ENCODE measurements at regions not wholly inside any gene's neighbourhood (a gene's known extent, or its start where the extent isn't known, plus 50 kb on each side); places are given as distances from the start of the nearest gene placed in this dataset.

DNA sequence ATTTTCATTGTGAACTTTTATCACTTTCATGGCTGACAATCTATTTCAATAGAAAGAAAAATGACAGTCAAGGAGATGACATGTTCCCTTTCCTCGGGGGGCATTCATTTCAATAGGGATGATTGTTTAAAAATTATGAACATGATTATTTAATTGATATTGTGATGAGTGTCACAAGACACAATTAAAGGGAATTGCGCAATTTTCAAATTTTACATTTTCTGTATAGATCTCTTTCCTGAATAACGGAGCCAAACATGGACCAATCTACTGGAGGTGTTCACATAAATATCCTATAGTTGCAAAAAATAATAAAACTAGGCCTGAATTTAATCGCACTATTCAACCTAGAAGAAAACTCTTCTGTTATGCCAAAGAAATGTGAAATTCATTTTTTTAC, 1274.6 kb downstream of the SLITRK5 start:
- POLR2A ChIA-PET = no interaction called here
- Histone ChIP-seq H3K27ac (ENCODE audit: extremely low read depth, low read depth, low read length) (no peak overlapping the region), H3K36me3 (ENCODE audit: control insufficient read depth in 2 of 2, insufficient read depth in 1 of 2, low read length in 2 of 2) (no peaks in the 10 kb centered on the region), H3K9me3 (ENCODE audit: control insufficient read depth, insufficient read depth, low read depth, low read length) (no peaks in the 10 kb centered on the region), H3K4me3 (ENCODE audit: low read depth, low read length) (no peak overlapping the region), H3K4me1 (ENCODE audit: control insufficient read depth, insufficient read depth, low read length) (no peaks in the 10 kb centered on the region)
- CTCF ChIA-PET = no interaction called here
- TF ChIP-seq ZNF324 (tag by site-specific recombination; IDR thresholded peaks at IDR 0.05) (no peak), ZNF169 (tag by site-specific recombination; IDR thresholded peaks at IDR 0.05) (no peak), ZNF548 (tag by site-specific recombination; IDR thresholded peaks at IDR 0.05) (no peak), PRDM1 (tag by site-specific recombination; IDR thresholded peaks at IDR 0.05) (no peak), ZNF335 (tag by site-specific recombination; conservative IDR thresholded peaks at IDR 0.05) (no peak), IKZF3 (tag by site-specific recombination; IDR thresholded peaks at IDR 0.05) (no peak), KLF1 (tag by site-specific recombination; IDR thresholded peaks at IDR 0.05) (no peak)
- TF ChIP-seq, protein P1, sequence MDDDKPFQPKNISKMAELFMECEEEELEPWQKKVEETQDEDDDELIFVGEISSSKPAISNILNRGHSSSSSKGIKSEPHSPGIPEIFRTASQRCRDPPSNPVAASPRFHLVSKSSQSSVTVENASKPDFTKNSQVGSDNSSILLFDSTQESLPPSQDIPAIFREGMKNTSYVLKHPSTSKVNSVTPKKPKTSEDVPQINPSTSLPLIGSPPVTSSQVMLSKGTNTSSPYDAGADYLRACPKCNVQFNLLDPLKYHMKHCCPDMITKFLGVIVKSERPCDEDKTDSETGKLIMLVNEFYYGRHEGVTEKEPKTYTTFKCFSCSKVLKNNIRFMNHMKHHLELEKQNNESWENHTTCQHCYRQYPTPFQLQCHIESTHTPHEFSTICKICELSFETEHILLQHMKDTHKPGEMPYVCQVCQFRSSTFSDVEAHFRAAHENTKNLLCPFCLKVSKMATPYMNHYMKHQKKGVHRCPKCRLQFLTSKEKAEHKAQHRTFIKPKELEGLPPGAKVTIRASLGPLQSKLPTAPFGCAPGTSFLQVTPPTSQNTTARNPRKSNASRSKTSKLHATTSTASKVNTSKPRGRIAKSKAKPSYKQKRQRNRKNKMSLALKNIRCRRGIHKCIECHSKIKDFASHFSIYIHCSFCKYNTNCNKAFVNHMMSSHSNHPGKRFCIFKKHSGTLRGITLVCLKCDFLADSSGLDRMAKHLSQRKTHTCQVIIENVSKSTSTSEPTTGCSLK (tag by site-specific recombination; IDR thresholded peaks at IDR 0.05) = no peak
- TF ChIP-seq, protein P2, sequence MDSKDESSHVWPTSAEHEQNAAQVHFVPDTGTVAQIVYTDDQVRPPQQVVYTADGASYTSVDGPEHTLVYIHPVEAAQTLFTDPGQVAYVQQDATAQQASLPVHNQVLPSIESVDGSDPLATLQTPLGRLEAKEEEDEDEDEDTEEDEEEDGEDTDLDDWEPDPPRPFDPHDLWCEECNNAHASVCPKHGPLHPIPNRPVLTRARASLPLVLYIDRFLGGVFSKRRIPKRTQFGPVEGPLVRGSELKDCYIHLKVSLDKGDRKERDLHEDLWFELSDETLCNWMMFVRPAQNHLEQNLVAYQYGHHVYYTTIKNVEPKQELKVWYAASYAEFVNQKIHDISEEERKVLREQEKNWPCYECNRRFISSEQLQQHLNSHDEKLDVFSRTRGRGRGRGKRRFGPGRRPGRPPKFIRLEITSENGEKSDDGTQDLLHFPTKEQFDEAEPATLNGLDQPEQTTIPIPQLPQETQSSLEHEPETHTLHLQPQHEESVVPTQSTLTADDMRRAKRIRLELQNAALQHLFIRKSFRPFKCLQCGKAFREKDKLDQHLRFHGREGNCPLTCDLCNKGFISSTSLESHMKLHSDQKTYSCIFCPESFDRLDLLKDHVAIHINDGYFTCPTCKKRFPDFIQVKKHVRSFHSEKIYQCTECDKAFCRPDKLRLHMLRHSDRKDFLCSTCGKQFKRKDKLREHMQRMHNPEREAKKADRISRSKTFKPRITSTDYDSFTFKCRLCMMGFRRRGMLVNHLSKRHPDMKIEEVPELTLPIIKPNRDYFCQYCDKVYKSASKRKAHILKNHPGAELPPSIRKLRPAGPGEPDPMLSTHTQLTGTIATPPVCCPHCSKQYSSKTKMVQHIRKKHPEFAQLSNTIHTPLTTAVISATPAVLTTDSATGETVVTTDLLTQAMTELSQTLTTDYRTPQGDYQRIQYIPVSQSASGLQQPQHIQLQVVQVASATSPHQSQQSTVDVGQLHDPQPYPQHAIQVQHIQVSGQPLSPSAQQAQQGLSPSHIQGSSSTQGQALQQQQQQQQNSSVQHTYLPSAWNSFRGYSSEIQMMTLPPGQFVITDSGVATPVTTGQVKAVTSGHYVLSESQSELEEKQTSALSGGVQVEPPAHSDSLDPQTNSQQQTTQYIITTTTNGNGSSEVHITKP (tag by site-specific recombination; IDR thresholded peaks at IDR 0.05) = no peak

DNA sequence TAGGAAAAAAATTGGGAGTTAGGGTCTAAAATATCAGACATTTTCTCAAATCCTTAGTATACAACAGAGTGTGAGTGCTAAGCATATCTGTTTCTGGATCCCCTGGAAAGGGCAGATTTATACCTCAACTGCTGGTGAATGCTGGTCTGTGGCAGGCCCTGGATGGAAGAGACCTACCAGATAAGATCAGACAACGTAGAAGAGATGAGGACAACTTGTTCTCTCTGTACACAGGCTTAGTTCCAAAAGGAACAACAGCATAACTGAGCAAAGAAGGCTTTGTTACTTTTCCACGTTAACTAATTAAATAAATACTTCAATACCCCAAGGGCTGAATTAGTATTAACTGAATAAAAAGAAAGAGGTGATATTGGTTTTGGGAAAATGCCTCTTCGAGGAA, 1277.3 kb downstream of the SLITRK5 start:
- Histone ChIP-seq H3K36me3 (ENCODE audit: control insufficient read depth in 2 of 2, insufficient read depth in 1 of 2, low read length in 2 of 2) (no peaks in the 10 kb centered on the region), H3K4me1 (ENCODE audit: control insufficient read depth, insufficient read depth, low read length) (no peaks in the 10 kb centered on the region), H3K4me3 (ENCODE audit: low read depth, low read length) (no peak overlapping the region), H3K9me3 (ENCODE audit: control insufficient read depth, insufficient read depth, low read depth, low read length) (no peaks in the 10 kb centered on the region), H3K27ac (ENCODE audit: extremely low read depth, low read depth, low read length) (no peak overlapping the region)
- ChIA-PET POLR2A (no interaction called here), CTCF (no interaction called here)
- TF ChIP-seq, protein P3, sequence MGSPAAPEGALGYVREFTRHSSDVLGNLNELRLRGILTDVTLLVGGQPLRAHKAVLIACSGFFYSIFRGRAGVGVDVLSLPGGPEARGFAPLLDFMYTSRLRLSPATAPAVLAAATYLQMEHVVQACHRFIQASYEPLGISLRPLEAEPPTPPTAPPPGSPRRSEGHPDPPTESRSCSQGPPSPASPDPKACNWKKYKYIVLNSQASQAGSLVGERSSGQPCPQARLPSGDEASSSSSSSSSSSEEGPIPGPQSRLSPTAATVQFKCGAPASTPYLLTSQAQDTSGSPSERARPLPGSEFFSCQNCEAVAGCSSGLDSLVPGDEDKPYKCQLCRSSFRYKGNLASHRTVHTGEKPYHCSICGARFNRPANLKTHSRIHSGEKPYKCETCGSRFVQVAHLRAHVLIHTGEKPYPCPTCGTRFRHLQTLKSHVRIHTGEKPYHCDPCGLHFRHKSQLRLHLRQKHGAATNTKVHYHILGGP (tag by site-specific recombination; IDR thresholded peaks at IDR 0.05) = no peak
- TF ChIP-seq, protein P4, sequence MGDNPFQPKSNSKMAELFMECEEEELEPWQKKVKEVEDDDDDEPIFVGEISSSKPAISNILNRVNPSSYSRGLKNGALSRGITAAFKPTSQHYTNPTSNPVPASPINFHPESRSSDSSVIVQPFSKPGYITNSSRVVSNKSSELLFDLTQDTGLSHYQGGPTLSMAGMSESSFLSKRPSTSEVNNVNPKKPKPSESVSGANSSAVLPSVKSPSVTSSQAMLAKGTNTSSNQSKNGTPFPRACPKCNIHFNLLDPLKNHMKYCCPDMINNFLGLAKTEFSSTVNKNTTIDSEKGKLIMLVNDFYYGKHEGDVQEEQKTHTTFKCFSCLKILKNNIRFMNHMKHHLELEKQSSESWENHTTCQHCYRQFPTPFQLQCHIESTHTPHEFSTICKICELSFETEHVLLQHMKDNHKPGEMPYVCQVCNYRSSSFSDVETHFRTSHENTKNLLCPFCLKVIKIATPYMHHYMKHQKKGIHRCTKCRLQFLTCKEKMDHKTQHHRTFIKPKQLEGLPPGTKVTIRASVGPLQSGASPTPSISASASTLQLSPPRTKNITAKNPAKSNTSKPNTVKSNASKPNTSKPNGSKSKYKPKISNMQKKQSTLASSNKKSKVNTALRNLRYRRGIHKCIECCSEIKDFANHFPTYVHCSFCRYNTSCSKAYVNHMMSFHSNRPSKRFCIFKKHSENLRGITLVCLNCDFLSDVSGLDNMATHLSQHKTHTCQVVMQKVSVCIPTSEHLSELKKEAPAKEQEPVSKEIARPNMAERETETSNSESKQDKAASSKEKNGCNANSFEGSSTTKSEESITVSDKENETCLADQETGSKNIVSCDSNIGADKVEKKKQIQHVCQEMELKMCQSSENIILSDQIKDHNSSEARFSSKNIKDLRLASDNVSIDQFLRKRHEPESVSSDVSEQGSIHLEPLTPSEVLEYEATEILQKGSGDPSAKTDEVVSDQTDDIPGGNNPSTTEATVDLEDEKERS (tag by site-specific recombination; IDR thresholded peaks at IDR 0.05) = no peak
- TF ChIP-seq IKZF3 (tag by site-specific recombination; IDR thresholded peaks at IDR 0.05) (no peak), ZNF768 (tag by site-specific recombination; IDR thresholded peaks at IDR 0.05) (no peak), ZNF366 (tag by site-specific recombination; conservative IDR thresholded peaks at IDR 0.05) (no peak), YY1 (tag by site-specific recombination; IDR thresholded peaks at IDR 0.05) (no peak), ZXDB (tag by site-specific recombination; IDR thresholded peaks at IDR 0.05) (no peak), ZIC2 (tag by site-specific recombination; IDR thresholded peaks at IDR 0.05) (no peak), ZNF510 (tag by site-specific recombination; IDR thresholded peaks at IDR 0.05; ENCODE audit: insufficient replicate concordance) (no peak)

All from HEK293 (cell line).